NCI-H748 treated with DMSO at 0.1 percent for 48 hours (cell line): ENCODE measurements at regions not wholly inside any gene's neighbourhood (a gene's known extent, or its start where the extent isn't known, plus 50 kb on each side); places are given as distances from the start of the nearest gene placed in this dataset.
A peak's percentile ranks its signal among the peaks of the same experiment; 100 is the strongest.
"Not testable (repeated sequence)": the region's sequence is repeated elsewhere in the genome, so short reads cannot be mapped to it uniquely, and the experiment has no call there.

Experiments used
- DNase-seq: peaks from one replicate; lab custom pipeline; 2025; lab: John Stamatoyannopoulos, UW

DNA sequence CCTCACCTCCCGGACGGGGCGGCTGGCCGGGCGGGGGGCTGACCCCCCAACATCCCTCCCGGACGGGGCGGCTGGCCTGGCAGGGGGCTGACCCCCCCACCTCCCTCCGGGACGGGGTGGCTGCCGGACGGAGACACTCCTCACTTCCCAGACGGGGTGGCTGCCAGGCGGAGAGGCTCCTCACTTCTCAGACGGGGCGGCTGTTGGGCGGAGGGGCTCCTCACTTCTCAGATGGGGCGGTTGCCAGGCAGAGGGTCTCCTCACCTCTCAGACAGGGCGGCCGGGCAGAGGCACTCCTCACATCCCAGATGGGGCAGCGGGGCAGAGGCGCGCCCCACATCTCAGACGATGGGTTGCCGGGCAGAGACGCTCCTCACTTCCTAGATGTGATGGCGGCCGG lies 1280.7 kb upstream of the SEL1L start:
- DNase-seq: not testable (repeated sequence)

DNA sequence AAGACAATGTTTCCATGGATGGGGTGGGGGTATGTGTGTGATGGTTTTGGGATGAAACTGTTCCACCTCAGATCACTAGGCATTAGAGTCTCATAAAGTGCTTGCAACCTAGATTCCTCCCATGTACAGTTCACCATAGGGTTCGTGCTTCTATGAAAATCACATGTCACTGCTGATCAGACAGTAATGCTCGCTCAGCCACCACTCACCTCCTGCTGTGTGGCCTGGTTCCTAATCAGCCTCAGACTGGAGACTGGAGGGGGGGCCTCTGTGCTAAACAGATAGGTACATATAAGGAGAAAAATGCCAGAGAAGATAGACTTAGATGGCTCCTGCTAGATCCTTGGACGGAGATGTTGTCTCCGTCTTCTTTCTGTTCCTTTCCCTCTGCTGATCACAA lies 1296.9 kb upstream of the SEL1L start:
- no peak for DNase-seq

DNA sequence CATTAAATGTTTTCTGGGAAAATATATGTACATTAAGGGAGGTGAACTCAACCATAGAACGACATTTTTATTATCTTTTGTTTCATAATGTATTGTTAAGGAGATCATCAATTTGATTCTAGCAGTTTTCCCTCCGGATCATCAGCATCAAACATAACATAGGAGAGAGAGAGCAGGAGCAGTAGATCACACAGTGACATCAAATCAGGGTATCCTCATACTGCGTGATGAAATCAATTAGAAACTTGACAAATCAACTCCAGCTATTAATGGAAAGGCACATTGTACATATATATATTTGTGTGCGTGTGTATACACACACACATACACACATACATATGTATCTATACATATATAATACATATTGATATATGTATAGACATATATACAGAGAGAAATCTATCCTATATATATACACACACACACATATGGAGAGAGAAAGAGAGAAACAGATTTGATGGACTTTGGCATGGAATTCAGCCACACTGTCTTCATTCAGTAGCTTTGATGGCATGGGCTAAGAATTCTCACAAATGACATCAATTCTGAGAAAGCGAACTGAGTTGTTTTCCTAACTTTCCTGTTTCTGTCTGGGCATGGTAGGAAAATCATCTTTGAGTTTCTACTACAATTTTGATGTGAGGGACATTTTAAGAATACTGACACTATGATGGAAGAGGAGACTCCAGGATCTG lies 1302.8 kb upstream of the SEL1L start:
- DNase-seq: no peak

DNA sequence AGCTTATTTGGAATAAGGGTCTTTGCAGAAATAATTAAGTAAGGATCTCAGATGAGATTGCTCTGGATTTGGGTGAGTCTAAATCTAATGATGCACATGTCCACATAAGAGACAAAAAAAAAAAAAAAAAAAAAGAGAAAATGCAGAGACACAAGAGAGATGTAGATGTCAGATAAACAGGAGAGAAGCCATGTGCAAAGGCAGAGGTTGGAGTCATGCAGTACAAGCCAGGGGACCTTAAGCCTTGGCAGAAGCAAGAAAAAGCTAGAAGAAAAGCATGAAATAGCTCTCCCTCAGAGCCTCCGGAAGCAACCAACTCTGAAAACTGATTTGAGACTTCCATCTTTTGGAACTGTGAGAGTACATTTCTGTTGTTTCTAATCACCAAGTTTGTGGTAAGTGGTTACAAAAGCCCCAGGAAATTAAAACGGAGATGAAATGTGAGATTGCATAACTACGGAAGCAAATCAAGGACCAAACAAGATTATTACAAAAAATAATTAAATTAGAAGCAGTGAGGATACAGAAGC lies 1304.0 kb upstream of the SEL1L start:
- DNase-seq: no peak

DNA sequence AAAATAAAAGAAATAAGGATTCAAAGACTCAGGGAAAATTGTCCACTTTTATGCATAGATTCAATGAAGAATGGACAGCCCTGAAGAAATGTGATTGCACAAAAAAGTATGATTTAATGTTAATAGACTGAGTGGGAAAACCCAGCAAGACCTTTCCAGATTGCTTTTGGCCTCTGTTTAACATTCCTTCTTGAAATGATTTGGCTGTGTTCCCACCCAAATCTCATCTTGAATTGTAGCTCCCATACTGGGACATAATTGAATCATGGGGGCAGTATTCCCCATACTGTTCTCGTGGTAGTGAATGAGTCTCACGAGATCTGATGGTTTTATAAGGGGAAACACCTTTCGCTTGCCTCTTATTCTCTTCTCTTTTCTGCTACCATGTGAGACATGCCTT lies 1316.9 kb upstream of the SEL1L start:
- DNase-seq: no peak

DNA sequence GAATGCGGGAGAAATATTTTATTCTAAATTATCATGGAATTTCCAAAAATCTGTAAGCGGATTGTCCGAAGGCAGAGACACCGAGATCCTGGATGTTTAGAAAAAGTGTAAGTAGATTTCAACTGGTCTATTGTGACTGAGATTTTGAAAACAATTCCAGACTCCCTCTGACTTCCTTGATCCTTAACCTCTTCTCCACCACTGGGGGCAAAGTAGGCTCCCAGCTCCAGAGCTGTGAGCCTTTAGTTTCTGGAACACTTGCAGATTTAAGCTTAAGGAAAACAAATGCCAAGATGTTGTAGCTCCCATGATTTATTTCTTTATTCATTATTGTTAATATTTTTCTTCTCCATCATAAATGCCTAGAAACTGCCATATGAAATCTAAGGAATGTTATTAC lies 1320.5 kb upstream of the SEL1L start:
- no peak for DNase-seq

DNA sequence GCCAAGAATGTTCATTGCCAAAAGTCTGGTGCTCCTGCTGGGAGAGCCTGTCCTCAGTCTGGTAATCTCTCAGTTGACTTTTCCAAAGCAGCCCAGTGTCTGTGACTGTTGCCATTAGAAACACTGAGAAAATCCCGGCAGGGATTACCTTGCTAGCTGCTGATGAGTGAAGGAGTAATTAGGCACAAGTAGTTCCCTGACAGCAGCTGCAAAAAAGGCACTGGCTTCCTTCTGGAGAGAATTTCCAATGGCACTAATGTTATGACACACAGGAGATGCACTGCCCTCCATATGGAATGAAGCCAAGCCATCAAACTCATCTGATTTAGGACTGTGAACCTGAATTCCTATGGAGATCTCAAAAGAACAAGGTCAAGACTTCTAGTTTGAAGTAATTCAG lies 1321.2 kb upstream of the SEL1L start:
- no peak for DNase-seq

DNA sequence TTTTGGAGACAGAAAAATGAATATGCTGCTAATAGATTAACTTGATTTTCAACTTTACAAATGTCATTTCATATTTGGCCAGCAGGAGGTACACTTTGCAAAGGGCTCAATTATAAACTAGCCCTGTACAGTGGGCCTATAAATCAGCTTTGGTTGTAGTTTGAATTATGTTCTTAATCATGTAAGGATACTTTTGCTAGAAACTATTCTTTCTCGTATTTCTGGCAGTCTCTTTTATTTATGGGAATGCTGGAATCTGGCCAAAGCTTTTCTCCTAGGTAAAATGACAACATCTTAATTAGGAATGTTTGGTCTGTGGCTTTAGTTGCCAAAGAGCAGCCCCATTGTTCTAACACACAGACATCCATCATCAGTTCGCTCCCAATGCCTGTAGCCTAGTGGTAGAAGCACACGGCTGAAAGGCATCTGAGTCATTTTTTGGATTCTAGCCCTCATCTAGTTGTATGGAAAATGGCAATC lies 1322.3 kb upstream of the SEL1L start:
- peak; percentile 51 for DNase-seq

DNA sequence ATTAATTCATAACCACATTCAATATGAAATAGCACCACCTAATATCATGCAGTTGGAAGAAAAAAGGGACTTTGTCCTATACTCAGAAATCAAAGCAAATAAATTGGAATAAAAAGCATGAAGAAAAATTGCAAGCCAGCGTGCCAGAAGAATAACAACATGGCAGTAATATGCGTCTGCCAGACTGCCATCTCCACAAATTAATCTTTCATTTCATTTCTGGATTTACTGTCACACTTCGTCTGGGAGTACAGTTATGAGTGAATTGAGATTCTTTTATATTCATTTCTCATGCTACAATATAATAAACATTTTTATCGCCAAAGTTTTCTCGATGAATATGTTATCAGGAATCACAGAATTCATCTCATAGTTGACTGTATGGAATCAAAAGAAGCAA lies 1327.7 kb upstream of the SEL1L start:
- no peak for DNase-seq

DNA sequence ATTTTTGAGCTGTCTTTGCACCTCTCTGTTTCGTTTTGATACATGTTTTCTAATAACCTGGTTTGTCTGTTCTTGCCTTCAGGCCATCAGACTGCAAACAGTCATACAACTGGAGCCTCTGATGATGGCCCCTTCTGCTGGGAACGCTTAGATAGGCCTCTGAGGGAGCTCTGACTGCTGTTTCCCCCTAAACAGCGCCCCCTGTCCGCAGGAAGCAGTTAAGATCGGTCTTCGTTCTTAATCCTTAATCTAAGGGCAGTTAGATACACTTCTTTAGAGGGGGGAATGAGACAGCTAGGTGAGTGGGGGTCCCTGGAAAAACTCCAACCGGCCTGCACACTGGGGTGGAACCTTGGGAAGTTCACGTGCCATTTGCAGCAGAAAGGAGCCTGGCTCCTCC lies 1338.8 kb upstream of the SEL1L start:
- DNase-seq: peak; percentile 9

DNA sequence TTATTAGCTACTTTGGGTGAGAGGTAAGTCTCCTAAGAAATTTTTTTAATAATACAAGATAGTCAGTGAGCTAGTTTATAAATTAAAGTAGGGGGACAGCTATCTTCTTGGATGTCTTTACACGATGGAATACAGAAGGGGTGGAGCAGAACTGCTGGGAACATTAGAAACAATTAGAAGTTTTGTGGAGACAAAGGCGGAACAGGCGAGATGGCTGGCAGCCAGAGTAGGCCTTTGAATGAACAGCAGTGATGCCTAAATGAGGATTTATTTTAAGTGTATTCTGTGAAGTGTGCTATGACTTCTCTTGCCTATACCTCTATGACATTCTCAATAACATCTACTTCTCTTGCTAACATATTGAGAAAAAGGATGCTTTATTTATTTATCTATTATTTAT lies 1345.3 kb upstream of the SEL1L start:
- no peak for DNase-seq

DNA sequence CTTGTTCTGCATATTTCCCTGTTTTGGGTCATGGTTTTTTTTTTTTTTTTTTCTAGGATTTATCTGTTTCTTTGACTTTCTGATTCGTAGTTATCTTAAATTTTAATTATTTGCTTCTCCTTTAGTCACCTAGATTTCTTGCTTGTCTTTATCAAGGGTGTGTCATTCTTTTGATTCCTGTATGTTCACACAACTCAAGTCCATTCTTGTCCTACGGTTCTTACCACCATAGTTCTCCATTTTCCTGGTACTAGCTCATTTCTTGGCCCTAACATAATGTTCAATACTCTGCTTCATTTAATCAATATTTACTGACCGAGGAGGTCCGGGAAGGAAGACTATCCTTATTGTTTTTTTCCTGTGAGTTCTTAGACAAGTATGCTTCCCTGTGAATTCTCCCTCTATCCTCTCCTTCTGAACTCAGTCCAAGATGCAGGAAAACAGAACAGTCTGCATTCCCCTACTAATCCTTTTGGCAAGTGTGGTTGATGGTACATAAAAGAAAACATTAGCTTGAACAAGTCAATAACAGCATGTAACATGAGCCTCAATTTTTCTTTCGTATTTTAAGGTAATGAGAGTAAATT lies 1346.4 kb upstream of the SEL1L start:
- DNase-seq: no peak

DNA sequence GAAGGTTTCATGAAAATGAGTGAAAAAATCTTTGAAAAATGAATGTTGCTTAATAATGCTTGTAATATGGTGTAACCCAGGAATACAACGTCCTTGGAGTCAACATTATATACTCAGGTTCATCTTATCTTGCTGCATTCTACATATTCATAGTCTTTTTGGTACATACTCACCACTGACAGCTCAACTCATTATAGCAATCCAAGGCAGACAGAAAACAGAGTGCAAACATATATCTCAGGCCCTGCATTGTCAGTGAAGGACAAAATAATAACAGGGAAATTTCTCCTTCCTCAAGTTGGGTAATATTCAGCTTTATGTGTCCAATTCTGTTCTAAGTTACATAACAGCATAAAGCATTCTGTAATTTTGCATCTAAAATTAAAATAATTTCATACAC lies 1353.0 kb upstream of the SEL1L start:
- DNase-seq: no peak

DNA sequence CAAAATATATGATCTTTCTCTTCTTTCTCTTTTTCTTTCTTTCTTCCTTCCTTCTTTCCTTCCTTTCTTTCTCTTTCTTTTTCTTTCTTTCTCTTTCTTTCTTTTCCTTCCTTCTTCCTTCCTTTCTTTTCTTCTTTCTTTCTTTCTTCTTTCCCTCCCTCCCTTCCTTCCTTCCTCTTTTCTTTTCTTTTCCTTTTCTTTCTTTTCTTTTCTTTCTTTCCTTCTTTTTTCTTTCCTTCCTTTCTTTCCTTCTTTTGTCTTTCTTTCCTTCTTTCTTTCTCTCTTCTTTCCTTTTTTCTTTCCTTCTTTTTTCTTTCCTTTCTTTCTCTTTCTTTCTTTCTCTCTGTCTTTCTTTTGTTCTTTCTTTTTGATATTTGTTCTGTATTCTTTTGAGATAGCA lies 1356.0 kb upstream of the SEL1L start:
- no peak for DNase-seq

DNA sequence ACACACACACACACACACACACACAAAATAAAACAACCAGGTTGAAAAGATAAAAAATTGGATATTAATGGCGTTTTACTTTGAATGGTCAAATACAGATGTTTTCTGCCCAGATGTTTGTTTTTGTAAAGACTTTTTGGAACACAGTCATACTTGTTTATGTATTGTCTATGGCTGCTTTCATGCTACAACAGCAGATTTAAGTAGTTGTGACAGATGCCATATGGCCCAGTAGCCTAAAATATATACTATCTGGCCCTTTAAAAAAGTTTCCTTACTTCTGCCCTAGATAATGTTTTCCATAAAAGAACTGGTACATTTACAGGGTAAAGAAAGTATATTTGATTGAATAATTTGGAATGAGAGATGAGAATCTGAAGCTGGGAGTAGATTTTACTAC lies 1362.8 kb upstream of the SEL1L start:
- DNase-seq: no peak

DNA sequence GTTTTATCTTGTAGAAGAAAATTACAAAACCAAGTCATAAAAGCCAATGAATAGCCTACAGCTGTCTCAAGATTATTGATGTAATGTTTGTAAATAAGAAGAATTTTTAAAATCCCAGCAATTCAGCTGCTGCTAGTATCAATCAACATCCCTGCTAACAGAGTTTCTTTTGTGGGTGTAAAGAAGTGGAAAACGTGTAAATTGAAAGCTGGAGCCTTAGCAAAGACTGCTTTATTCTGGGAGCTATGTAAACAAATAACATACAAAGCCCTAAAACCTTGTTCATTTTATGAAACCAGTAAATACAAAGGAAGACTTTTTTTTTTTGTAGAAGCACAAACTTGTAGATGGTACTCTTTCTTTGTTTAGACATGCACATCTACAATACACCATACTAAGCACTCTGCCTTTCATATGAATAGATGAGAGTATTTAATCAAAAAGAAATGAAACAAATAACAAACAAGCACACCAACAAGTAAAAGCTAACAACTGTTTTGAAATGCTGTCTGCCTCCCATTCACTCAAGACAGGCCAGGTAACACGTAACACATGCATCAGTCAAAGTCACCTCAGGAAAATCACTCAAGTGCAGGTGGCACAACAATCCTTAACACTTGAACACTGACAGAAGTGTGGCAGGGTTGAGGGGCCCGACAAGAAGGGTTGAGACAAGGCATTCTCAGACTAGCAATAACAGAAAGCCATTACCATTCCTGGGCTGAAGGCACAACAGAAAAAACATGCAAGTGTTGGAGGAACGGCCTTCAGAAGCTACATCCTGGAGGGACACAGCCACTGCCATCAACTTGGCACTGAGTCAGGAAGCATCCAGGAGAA lies 1364.0 kb upstream of the SEL1L start:
- DNase-seq: no peak

DNA sequence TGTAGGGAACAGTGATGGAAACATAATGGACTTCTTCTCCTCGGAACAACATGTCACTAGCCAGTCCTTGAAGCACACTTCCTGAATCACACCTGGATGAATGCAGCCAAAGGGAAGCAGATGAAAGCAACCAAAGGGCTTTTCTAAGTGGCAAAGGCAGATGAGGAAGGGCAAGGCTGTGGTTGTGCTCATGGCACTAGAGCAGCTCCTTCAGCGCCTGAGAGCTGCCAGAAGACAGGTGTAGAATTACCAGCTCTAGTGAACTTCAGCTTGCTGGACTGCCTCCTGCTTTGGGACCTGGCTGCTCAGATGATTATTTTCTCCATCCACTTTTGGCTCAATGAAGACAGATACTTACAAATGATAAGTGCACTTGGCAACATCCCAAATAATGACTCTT lies 1372.1 kb upstream of the SEL1L start:
- DNase-seq: no peak

DNA sequence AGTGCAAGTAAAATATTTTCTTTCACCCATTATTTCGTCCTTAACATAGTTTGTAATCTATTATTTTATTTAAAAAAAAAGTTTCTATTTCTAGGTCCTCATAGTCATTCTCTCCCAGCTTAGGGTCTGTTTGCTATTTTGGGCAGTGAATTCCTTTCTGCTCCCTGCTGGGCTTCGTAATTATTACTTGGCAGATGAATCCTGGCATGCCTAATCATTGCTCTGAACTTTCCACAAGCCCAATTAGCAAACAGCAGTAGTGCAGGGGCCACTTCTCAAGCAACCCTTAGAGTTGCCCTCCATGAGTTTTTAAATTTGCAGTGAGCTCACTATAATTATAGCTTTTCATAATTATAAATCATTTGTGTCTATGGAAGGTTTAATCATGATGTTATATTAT lies 1378.3 kb upstream of the SEL1L start:
- DNase-seq: no peak

DNA sequence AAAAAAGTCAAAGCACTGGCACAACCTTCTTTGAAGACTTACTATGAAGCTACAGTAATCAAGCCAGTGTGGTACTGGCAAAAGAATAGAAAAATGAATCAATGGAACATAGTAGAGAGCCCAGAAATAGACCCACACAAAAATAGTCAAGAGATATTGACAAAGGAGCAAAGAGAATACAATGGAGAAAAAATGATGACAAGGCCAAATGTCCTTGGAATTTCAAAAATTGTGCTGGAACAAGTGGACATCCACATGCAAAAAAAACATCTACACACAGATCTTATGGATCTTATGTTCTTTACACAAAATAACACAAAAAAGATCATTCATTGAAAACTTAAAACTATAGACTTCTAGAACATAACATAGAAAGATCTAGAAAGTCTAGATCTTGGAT lies 1379.7 kb upstream of the SEL1L start:
- no peak for DNase-seq

DNA sequence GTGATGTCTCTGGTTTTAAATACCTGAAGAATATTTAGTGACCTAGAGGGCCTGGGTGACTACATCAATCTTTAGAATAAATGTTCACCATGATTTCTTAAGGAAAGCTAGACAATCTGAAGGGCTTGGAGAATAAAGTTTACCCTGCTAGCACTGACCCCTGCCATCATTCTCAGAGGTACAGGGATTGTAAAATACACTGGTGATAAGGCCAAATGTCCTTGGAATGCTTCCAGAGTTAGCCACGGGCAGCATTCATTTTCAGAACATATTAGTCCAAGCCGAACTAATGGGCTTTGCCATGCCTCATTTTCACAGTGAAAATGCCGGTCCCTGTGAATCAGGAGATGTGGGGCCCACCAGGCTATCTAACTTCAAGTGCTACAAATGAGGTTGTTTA lies 1381.7 kb upstream of the SEL1L start:
- DNase-seq: no peak

DNA sequence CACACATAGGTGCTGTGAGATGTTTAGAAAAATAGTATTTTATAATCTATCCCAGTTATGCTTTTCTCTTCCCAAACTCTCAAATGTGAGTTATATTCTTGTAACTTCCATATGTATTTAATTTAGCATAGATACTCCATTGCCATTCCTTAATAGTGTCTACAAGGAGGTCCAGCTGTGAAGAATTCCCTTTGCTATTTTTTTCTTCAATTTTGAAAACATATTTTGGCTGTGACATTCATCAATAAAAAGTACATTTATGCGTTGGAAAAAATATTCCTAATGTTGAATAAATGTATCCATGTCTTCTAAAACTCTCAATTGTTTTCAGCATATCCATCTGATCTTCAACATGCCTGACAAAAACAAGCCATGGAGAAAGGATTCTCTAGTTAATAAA lies 1402.0 kb upstream of the SEL1L start:
- DNase-seq: no peak

DNA sequence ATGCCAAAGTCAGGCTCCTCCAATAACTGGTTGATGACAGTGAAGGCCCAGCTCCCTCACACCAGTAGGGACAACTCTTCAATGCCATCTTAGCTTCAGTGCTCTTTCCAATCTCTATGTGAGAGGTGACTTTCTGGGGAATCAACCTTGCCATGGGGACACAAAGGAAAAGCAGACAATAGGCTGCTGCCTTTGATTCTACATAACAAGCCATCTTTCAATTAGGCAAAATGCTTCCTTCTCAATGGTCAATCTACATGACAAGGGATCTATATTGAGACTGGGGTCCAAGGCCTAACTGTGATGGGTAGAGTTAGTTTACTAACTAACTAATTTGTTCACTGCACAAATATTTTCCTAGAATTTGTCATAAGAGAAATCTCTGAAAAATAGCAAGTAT lies 1417.5 kb upstream of the SEL1L start:
- no peak for DNase-seq

DNA sequence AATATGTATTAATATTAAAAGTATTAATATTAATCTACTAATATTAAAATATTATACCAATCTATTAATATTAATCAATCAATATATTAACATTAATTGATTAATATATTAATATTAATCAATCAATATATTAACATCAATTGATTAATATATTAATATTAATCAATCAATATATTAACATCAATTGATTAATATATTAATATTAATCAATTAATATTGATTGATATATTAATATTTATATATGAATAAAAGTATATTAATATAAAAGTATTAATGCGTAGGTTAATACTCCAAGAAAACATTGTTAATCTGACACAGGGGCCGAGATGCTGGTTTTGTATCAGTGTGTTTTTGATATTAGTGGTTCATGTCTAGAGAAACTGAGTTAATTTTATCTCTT lies 1430.1 kb upstream of the SEL1L start:
- DNase-seq: no peak
